Esophagus squamous epithelium (tissue), 5 donors: ENCODE measurements at regions not wholly inside any gene's neighbourhood (a gene's known extent, or its start where the extent isn't known, plus 50 kb on each side); places are given as distances from the start of the nearest gene placed in this dataset.

Experiments
- DNase-seq: peaks from one replicate; lab custom pipeline; 2025; lab: John Stamatoyannopoulos, UW
- H3K27ac ChIP-seq, 4 donors: fragments of 200-600 bp; sonication (generic); one replicate each; pipeline ENCODE4 v1.5.1; 2016 to 2019; ENCODE audit warnings: mild to moderate bottlenecking in 1 of 4
- H3K27me3 ChIP-seq, 4 donors: fragments of 200-600 bp; sonication (generic); 1 replicate in 3 of 4; 2 replicates in 1 of 4; pipeline versions ENCODE4 v1.5.1 to v1.6.0; 2017 to 2021; ENCODE audit warnings: antibody characterized with exemption in 1 of 4
- H3K36me3 ChIP-seq, 3 donors: fragments of 200-600 bp; sonication (generic); one replicate each; pipeline ENCODE4 v1.5.1; 2016 to 2019
- H3K4me1 ChIP-seq, 3 donors: fragments of 200-600 bp; sonication (generic); one replicate each; pipeline ENCODE4 v1.5.1; 2017 to 2019
- H3K4me3 ChIP-seq, 4 donors: fragments of 200-600 bp; sonication (generic); 1 replicate in 3 of 4; 2 replicates in 1 of 4; pipeline ENCODE4 v1.5.1; 2016 to 2019; ENCODE audit warnings: mild to moderate bottlenecking in 2 of 4, moderate library complexity in 1 of 4
- H3K9me3 ChIP-seq, 3 donors: fragments of 200-600 bp; sonication (generic); one replicate each; pipeline ENCODE4 v1.5.1; 2016 to 2019
- POLR2A ChIP-seq, 4 donors: fragments of 450-650 bp; IDR thresholded peaks; one replicate each; pipeline ENCODE4 v1.6.1; 2017; ENCODE audit warnings: antibody characterized with exemption in 4 of 4, mild to moderate bottlenecking in 4 of 4, moderate library complexity in 3 of 4
- WGBS, 2 donors: methylation state at CpG; one replicate each; pipeline ENCODE4 v1.1.5; 2018; 5-methylcytosine and 5-hydroxymethylcytosine counted together
- intact Hi-C: fragments of 100-400 bp; cut with DNase I; formaldehyde crosslinking; loops from one replicate; pipeline ENCODE4 v1.15.0; 2022
- TF ChIP-seq, protein P1 (sequence below), 6 experiments: fragments of 450-650 bp in 4 of 6; fragments of 200-600 bp in 2 of 6; sonication (generic) in 2 of 6; IDR thresholded peaks; one replicate each; pipeline ENCODE4 v1.5.1; 2016 to 2019; ENCODE audit warnings: antibody characterized with exemption in 6 of 6, mild to moderate bottlenecking in 4 of 6, moderate library complexity in 4 of 6
- donor health status: DM: yes; HTN: yes; CAD: no.

DNA sequence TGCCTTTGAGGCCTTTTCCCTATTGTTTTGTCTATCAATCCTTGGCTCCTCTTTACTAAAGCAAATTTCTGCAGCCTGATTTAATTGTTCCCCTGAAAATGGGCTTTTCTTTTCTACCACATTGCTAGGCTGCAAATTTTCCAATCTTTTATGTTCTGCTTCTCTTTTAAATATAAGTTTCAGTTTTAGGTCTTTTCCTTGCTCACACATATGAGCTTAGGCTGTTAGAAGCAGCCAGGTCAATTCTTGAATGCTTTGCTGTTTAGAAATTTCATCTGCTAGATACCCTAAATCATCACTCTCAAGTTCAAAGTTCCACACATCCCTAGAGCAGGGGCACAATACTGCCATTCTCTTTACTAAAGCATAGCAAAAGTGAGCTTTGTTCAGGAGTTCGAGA is 159.6 kb downstream of the ARL4A start:
- DNase-seq = no peak
- Histone ChIP-seq H3K4me1 (peaks cover 0 to 16% (median 8%) of the 10 kb centered on the region in 3 donors), H3K27ac (no peak overlapping the region), H3K4me3 (no peak overlapping the region), H3K36me3 (no peaks in the 10 kb centered on the region), H3K27me3 (no peaks in the 10 kb centered on the region), H3K9me3 (peaks cover 0 to 29% (median 14%) of the 10 kb centered on the region in 3 donors)
- 71 to 100% methylated on average over 1 of the region's 1 CpG for WGBS, 2 donors
- TF ChIP-seq POLR2A (IDR thresholded peaks at IDR 0.05) = no peak
- TF ChIP-seq, protein P1, sequence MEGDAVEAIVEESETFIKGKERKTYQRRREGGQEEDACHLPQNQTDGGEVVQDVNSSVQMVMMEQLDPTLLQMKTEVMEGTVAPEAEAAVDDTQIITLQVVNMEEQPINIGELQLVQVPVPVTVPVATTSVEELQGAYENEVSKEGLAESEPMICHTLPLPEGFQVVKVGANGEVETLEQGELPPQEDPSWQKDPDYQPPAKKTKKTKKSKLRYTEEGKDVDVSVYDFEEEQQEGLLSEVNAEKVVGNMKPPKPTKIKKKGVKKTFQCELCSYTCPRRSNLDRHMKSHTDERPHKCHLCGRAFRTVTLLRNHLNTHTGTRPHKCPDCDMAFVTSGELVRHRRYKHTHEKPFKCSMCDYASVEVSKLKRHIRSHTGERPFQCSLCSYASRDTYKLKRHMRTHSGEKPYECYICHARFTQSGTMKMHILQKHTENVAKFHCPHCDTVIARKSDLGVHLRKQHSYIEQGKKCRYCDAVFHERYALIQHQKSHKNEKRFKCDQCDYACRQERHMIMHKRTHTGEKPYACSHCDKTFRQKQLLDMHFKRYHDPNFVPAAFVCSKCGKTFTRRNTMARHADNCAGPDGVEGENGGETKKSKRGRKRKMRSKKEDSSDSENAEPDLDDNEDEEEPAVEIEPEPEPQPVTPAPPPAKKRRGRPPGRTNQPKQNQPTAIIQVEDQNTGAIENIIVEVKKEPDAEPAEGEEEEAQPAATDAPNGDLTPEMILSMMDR (IDR thresholded peaks at IDR 0.05) = no peak
- intact Hi-C loops = no loop called here

DNA sequence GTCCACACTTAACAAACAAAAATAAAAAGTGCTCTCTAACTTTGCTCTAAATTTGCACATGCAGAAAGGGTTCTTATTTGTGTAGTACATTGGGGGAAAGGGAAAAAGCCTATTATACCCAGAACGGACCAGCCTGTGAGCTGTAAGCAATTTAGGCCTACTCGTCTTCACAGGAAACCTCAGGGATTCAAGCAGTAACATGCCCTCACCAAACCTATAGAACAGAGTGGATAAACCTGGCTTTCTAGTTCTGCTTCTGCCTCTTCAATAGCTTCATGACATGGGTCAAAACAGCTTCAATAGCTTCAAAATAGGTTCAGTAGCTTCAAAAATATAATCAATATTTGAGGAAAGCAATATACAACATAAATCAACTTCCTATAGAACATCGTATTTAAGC is 163.7 kb downstream of the ARL4A start:
- no peak for DNase-seq
- 34 to 56% methylated on average over 3 of the region's 3 CpGs for WGBS, 2 donors
- H3K4me3 ChIP-seq = no peak overlapping the region

DNA sequence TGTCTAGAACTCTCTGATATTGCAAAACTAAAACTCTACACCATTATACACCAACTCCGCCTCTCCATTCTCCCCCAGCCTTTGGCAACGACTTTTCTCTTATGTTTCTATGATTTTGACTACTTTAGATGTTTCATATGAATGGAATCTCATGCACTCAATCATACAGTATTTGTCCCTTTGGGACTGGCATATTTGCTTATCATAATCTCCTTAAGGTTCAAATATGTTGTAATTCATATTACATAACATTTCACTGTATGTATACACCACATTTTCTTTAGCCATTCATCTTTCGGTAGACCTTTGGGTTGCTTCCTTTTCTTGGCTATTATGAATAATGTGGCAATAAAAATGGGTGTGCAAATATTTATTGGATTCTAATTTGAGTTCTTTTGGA is 164.4 kb downstream of the ARL4A start:
- no peak for DNase-seq
- 78 to 84% methylated on average over 3 of the region's 3 CpGs for WGBS, 2 donors
- no peak overlapping the region for H3K4me3 ChIP-seq
- H3K9me3 ChIP-seq = peaks cover 0 to 13% (median 6%) of the 10 kb centered on the region in 3 donors
- H3K27me3 ChIP-seq = no peaks in the 10 kb centered on the region
- H3K36me3 ChIP-seq = no peaks in the 10 kb centered on the region
- peaks cover 0 to 26% (median 8%) of the 10 kb centered on the region in 3 donors for H3K4me1 ChIP-seq
- peak overlapping the region in 3 of 4 donors; percentile 69 to 75 (median 74) for H3K27ac ChIP-seq
- TF ChIP-seq, protein P1 (IDR thresholded peaks at IDR 0.05) = no peak
- no peak for TF ChIP-seq POLR2A (IDR thresholded peaks at IDR 0.05)
- intact Hi-C loops = no loop called here

More for the DNA sequence above, 163.7 kb downstream of the ARL4A start:
- TF ChIP-seq, protein P1 (IDR thresholded peaks at IDR 0.05) = no peak
- no peak for TF ChIP-seq POLR2A (IDR thresholded peaks at IDR 0.05)
- intact Hi-C loops = no loop called here
- Histone ChIP-seq H3K27me3 (no peaks in the 10 kb centered on the region), H3K27ac (peak overlapping the region; percentile 22 to 75 (median 72)), H3K4me1 (peaks cover 0 to 26% (median 8%) of the 10 kb centered on the region in 3 donors), H3K36me3 (no peaks in the 10 kb centered on the region), H3K9me3 (peaks cover 0 to 20% (median 13%) of the 10 kb centered on the region in 3 donors)

DNA sequence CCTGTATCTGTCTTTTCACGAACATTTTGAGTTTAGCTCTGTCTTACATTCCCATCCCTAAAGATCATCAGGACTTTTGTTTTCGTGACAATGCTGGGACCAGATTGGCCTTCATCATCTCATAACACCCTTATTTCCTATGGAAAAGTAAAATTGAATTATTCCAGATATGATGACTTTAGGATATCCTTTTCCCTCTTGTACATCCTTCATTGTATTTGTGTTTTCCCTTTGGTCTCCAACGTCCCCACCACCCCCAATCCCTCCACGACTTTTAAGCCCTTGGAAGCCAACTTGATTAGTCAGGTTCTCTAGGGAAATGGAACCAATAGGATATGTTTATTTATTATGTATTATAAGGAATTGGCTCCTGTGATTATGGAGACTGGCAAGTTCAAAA is 167.6 kb downstream of the ARL4A start:
- 74 to 76% methylated on average over 4 of the region's 4 CpGs for WGBS, 2 donors
- TF ChIP-seq POLR2A (IDR thresholded peaks at IDR 0.05) = no peak
- TF ChIP-seq, protein P1 (IDR thresholded peaks at IDR 0.05) = no peak
- Histone ChIP-seq H3K4me1 (peaks cover 0 to 26% (median 8%) of the 10 kb centered on the region in 3 donors), H3K27me3 (no peaks in the 10 kb centered on the region), H3K36me3 (no peaks in the 10 kb centered on the region), H3K4me3 (no peak overlapping the region), H3K9me3 (no peaks in the 10 kb centered on the region), H3K27ac (no peak overlapping the region)
- intact Hi-C loops = no loop called here
- no peak for DNase-seq

DNA sequence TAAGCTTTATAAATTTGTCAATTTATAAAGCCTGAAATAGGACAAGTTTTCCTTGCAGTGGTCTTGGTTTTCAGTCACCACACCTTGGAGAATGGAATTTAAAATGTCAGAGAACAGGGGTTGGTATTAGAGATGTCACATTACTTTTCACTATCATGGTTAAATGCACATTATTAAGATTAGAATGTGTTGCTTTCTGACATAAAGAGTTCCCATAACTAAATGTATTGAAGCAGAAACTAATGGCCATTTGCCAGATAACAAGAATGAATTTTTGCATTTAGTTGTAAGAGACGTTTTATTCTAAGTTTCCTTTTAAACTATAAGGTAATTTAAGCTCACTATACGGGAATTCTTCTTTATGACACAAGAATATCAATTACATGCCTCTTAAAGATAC is 172.3 kb downstream of the ARL4A start:
- no peaks in the 10 kb centered on the region for H3K27me3 ChIP-seq
- H3K4me1 ChIP-seq = peaks cover 0 to 10% (median 7%) of the 10 kb centered on the region in 3 donors
- DNase-seq = no peak
- H3K27ac ChIP-seq = no peak overlapping the region
- no peaks in the 10 kb centered on the region for H3K9me3 ChIP-seq
- no peak for TF ChIP-seq POLR2A (IDR thresholded peaks at IDR 0.05)
- TF ChIP-seq, protein P1 (IDR thresholded peaks at IDR 0.05) = no peak
- intact Hi-C loops = no loop called here
- H3K36me3 ChIP-seq = no peaks in the 10 kb centered on the region
- WGBS, 2 donors = 58 to 74% methylated on average over 2 of the region's 2 CpGs
- no peak overlapping the region for H3K4me3 ChIP-seq
